HFFc6 (cell line): ENCODE measurements at regions not wholly inside any gene's neighbourhood (a gene's known extent, or its start where the extent isn't known, plus 50 kb on each side); places are given as distances from the start of the nearest gene placed in this dataset.

ENCODE experiments used
- DNase-seq: peaks from one replicate; pipeline ENCODE4 v3.0.0-alpha.2; 2018
- H3K27ac Mint-ChIP-seq: 2 replicates; pipeline ENCODE4 v1.8.0; 2020; ENCODE audit warnings: mild to moderate bottlenecking, mixed read lengths
- H3K27me3 Mint-ChIP-seq: 2 replicates; pipeline ENCODE4 v1.8.0; 2021; ENCODE audit warnings: mild to moderate bottlenecking, moderate library complexity, mixed read lengths; ENCODE audit not compliant: insufficient read depth
- H3K36me3 Mint-ChIP-seq: 2 replicates; pipeline ENCODE4 v1.8.0; 2021; ENCODE audit warnings: low read depth, mixed read lengths
- H3K4me1 Mint-ChIP-seq: 2 replicates; pipeline ENCODE4 v1.8.0; 2020; ENCODE audit warnings: low read depth, mixed read lengths
- H3K4me3 Mint-ChIP-seq: 2 replicates; pipeline ENCODE4 v1.8.0; 2020; ENCODE audit warnings: mild to moderate bottlenecking, moderate library complexity, mixed read lengths
- H3K9me3 Mint-ChIP-seq: 2 replicates; pipeline ENCODE4 v1.8.0; 2020; ENCODE audit warnings: mild to moderate bottlenecking, mixed read lengths
- TF ChIP-seq, protein P1 (sequence below): fragments of 200-600 bp; sonication (generic); IDR thresholded peaks from 2 replicates; pipeline ENCODE4 v1.5.0; 2021; ENCODE audit warnings: antibody characterized with exemption, mild to moderate bottlenecking

GRCh38 chrX:74180716-74181115 is 123.3 kb upstream of the ZCCHC13 start:
- TF ChIP-seq, protein P1, sequence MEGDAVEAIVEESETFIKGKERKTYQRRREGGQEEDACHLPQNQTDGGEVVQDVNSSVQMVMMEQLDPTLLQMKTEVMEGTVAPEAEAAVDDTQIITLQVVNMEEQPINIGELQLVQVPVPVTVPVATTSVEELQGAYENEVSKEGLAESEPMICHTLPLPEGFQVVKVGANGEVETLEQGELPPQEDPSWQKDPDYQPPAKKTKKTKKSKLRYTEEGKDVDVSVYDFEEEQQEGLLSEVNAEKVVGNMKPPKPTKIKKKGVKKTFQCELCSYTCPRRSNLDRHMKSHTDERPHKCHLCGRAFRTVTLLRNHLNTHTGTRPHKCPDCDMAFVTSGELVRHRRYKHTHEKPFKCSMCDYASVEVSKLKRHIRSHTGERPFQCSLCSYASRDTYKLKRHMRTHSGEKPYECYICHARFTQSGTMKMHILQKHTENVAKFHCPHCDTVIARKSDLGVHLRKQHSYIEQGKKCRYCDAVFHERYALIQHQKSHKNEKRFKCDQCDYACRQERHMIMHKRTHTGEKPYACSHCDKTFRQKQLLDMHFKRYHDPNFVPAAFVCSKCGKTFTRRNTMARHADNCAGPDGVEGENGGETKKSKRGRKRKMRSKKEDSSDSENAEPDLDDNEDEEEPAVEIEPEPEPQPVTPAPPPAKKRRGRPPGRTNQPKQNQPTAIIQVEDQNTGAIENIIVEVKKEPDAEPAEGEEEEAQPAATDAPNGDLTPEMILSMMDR, result no peak
- DNase-seq, result no peak
- H3K27me3 Mint-ChIP-seq, result no peaks in the 10 kb centered on the region
- no peak overlapping the region for H3K4me3 Mint-ChIP-seq
- H3K4me1 Mint-ChIP-seq, result peaks cover 26% of the 10 kb centered on the region
- no peaks in the 10 kb centered on the region for H3K36me3 Mint-ChIP-seq
- H3K9me3 Mint-ChIP-seq, result no peaks in the 10 kb centered on the region
- H3K27ac Mint-ChIP-seq, result no peak overlapping the region

DNA sequence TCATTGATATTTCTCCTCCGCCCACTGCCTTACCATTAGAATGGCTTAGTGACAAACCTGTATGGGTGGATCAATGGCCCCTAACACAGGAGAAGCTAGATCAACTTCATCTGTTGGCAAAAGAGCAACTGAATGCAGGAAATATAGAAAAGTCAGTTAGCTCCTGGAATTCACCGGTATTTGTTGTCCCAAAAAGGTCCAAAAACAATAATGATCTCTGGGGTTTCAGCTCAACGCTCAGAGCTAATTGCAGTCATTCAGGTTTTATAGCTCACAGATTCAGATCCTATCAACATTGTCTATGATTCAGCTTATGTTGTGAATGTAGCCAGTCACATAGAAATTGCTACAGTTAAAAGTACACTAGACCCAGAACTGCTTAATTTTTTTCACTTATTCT is 124.0 kb upstream of the ZCCHC13 start:
- no peaks in the 10 kb centered on the region for H3K27me3 Mint-ChIP-seq
- H3K4me3 Mint-ChIP-seq, result no peak overlapping the region
- H3K27ac Mint-ChIP-seq, result no peak overlapping the region

DNA sequence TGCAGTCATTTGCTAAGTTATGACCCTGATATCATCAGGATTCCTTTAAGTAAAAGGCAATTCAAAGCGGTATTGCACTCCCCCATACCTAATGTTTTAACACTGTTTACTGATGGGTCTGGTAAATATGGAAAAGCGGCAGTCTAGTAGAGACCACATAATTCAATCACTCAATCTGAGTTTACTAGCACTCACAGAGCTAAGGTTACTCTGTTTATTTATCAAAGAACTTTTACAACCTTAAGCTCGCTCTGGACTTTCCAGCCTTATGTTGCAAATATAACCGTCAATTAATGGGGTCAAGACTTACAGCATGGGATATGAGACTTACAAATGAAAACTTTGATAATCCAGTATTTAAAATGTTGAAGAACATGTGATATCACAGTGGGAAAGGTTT is 124.5 kb upstream of the ZCCHC13 start:
- H3K27me3 Mint-ChIP-seq, result no peaks in the 10 kb centered on the region
- peaks cover 26% of the 10 kb centered on the region for H3K4me1 Mint-ChIP-seq
- H3K27ac Mint-ChIP-seq, result no peak overlapping the region
- H3K9me3 Mint-ChIP-seq, result no peaks in the 10 kb centered on the region
- no peaks in the 10 kb centered on the region for H3K36me3 Mint-ChIP-seq
- no peak overlapping the region for H3K4me3 Mint-ChIP-seq
- TF ChIP-seq, protein P1, result no peak
- no peak for DNase-seq

More for the DNA sequence above, 124.0 kb upstream of the ZCCHC13 start:
- TF ChIP-seq, protein P1, result no peak
- Mint-ChIP-seq H3K36me3 (no peaks in the 10 kb centered on the region), H3K9me3 (no peaks in the 10 kb centered on the region), H3K4me1 (peaks cover 26% of the 10 kb centered on the region)
- no peak for DNase-seq

DNA sequence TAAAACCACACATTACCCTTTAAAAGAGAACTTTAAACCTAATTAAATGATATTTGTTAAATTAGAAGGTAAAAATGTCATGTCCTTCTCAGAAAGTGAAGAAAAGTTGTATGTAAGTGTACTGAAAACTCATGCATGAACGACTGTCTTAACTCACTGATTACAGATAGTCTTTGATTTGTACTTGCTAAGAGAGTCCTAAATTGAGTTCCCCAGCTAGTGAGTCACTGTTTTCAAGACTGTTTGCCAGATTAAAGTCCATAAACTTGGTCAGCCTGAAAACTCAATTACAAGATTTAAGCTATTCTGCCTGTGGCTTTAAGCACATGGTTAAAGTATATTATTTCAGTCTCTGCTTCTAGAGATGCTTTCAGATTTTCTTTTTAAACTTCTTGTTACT is 124.9 kb upstream of the ZCCHC13 start:
- Mint-ChIP-seq H3K9me3 (no peaks in the 10 kb centered on the region), H3K4me1 (peaks cover 26% of the 10 kb centered on the region), H3K4me3 (peak overlapping the region; percentile 75; the same call in 1 of the 2 replicates), H3K27ac (no peak overlapping the region), H3K36me3 (no peaks in the 10 kb centered on the region), H3K27me3 (no peaks in the 10 kb centered on the region)
- TF ChIP-seq, protein P1, result no peak
- DNase-seq, result peak; percentile 39

- no peak overlapping the region for H3K27ac Mint-ChIP-seq
- no peaks in the 10 kb centered on the region for H3K9me3 Mint-ChIP-seq
- TF ChIP-seq, protein P1, result no peak
- no peaks in the 10 kb centered on the region for H3K27me3 Mint-ChIP-seq
- no peak for DNase-seq
- H3K4me3 Mint-ChIP-seq, result peak overlapping the region; percentile 75; the same call in 1 of the 2 replicates
- peaks cover 26% of the 10 kb centered on the region for H3K4me1 Mint-ChIP-seq
- H3K36me3 Mint-ChIP-seq, result no peaks in the 10 kb centered on the region
These were observed 125.4 kb upstream of the ZCCHC13 start for GRCh38 chrX:74178536-74178935.

- Mint-ChIP-seq H3K9me3 (no peaks in the 10 kb centered on the region; the same call in 1 of the 2 replicates), H3K4me1 (no peaks in the 10 kb centered on the region), H3K4me3 (no peak overlapping the region), H3K27ac (no peak overlapping the region), H3K36me3 (peaks cover 12% of the 10 kb centered on the region), H3K27me3 (no peaks in the 10 kb centered on the region; the same call in 1 of the 2 replicates)
- TF ChIP-seq, protein P1, result no peak
- no peak for DNase-seq
These were observed 132.5 kb upstream of the ZCCHC13 start for GRCh38 chrX:74171465-74171864.
